ENCODE measurements at regions not wholly inside any gene's neighbourhood (a gene's known extent, or its start where the extent isn't known, plus 50 kb on each side); places are given as distances from the start of the nearest gene placed in this dataset.

DNA sequence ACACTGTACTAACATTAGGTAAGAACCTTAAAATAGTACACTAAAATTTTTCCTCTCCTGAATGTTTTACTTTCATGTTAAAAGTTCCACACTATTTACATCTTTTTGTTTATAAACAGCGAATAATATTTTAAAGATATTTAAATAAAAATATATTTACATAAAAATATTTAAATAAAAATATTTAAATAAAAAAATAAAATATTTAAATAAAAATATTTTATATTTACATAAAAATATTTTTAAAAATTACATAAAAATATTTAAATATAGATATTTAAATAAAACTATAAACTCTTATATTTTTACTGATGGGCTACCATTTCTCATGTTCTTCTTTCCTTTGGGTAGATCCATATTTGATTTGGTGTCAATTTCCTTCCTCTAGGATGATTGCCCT lies 619.0 kb downstream of the ANKRD7 start:
- H3K4me3 ChIP-seq (ENCODE audit: low read length), result no peak overlapping the region
- no peaks in the 10 kb centered on the region for H4K20me1 ChIP-seq (ENCODE audit: insufficient read depth, low read depth, low read length)

DNA sequence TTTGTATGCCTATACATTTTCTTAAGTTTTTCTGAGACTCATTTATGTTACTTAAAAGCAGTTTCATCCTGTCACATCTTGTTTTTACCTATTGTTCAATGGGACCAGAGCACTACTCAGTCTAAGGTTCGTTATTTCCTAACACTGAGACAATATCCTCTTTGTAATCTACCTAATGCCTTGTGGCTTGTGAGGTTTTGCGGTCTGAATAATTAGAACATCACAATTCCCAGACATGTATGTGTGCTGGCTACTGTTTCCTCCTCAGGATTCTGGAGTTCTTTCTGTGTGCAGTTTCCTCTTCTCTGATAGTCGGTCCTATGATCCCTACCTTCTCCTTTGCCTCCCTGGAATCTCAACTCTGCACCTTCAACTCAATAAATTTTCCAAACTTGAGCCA lies 620.2 kb downstream of the ANKRD7 start:
- Histone ChIP-seq H3K4me3 (ENCODE audit: low read length) (no peak overlapping the region), H3K27ac (ENCODE audit: low read length) (no peak overlapping the region), H3K4me1 (ENCODE audit: low read length) (no peaks in the 10 kb centered on the region), H3K9me3 (ENCODE audit: low read length) (peaks cover 29% of the 10 kb centered on the region), H4K20me1 (ENCODE audit: insufficient read depth, low read depth, low read length) (no peaks in the 10 kb centered on the region), H3K9ac (ENCODE audit: low read length) (no peak overlapping the region), H3K27me3 (ENCODE audit: low read length) (no peaks in the 10 kb centered on the region), H3K36me3 (ENCODE audit: insufficient read depth, low read length) (no peaks in the 10 kb centered on the region), H3K9me2 (replicated peaks; ENCODE audit: insufficient read depth, low read length) (no peaks in the 10 kb centered on the region), H2AFZ (ENCODE audit: low read length) (no peak overlapping the region), H3K4me2 (ENCODE audit: low read depth, low read length, poor library complexity, severe bottlenecking) (no peak overlapping the region), H3K79me2 (ENCODE audit: low read length) (no peaks in the 10 kb centered on the region)
- no peak for DNase-seq

More for the DNA sequence above, 619.0 kb downstream of the ANKRD7 start:
- no peak overlapping the region for H3K27ac ChIP-seq (ENCODE audit: low read length)
- H2AFZ ChIP-seq (ENCODE audit: low read length), result no peak overlapping the region
- H3K9ac ChIP-seq (ENCODE audit: low read length), result no peak overlapping the region
- no peaks in the 10 kb centered on the region for H3K79me2 ChIP-seq (ENCODE audit: low read length)
- no peaks in the 10 kb centered on the region for H3K4me1 ChIP-seq (ENCODE audit: low read length)
- H3K27me3 ChIP-seq (ENCODE audit: low read length), result no peaks in the 10 kb centered on the region
- H3K9me3 ChIP-seq (ENCODE audit: low read length), result peaks cover 23% of the 10 kb centered on the region
- H3K9me2 ChIP-seq (replicated peaks; ENCODE audit: insufficient read depth, low read length), result no peaks in the 10 kb centered on the region
- DNase-seq, result no peak
- no peaks in the 10 kb centered on the region for H3K36me3 ChIP-seq (ENCODE audit: insufficient read depth, low read length)
- no peak overlapping the region for H3K4me2 ChIP-seq (ENCODE audit: low read depth, low read length, poor library complexity, severe bottlenecking)

DNA sequence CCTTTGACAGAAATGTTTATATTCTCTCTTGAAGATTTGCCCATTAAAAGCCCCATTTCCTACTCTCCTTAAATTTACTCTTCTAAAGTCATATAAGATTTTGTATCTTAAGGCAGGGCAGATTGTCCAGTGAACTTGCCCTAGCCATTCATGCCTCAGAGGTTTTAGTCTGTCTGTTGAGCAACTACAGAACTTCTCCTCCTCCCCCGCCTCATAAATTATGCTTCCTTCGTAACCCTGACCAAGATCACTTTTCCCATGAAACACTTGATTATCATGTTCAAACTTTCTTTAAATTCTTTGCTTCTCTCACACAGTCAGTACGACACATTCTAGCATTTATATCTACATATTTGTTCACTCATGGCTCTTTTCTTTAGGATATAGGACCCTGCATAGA lies 621.3 kb downstream of the ANKRD7 start:
- no peak for DNase-seq
- Histone ChIP-seq H4K20me1 (ENCODE audit: insufficient read depth, low read depth, low read length) (no peaks in the 10 kb centered on the region), H3K27ac (ENCODE audit: low read length) (no peak overlapping the region), H3K27me3 (ENCODE audit: low read length) (no peaks in the 10 kb centered on the region), H3K36me3 (ENCODE audit: insufficient read depth, low read length) (no peaks in the 10 kb centered on the region), H3K9ac (ENCODE audit: low read length) (no peak overlapping the region), H3K4me3 (ENCODE audit: low read length) (no peak overlapping the region), H3K4me1 (ENCODE audit: low read length) (no peaks in the 10 kb centered on the region), H2AFZ (ENCODE audit: low read length) (no peak overlapping the region), H3K9me2 (replicated peaks; ENCODE audit: insufficient read depth, low read length) (no peaks in the 10 kb centered on the region), H3K9me3 (ENCODE audit: low read length) (peaks cover 35% of the 10 kb centered on the region), H3K79me2 (ENCODE audit: low read length) (no peaks in the 10 kb centered on the region), H3K4me2 (ENCODE audit: low read depth, low read length, poor library complexity, severe bottlenecking) (no peak overlapping the region)

DNA sequence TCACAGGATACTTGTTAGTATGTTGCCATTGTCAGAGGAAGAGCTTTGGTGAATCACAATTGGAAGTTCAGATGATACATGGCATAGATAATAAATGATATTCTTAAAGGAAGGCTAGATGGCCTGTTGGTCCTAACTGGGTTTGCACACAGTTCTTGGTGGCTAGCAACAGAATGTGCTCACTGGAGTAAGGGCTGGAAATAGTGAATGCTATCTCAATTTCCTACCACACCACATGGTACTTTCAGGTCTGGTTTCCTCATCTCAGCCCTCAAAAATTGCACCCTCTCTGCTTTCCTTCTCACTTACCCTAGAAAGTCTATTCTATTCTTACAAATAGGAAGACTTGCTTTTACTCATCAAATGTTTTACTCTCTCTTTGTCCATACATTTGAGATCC lies 622.5 kb downstream of the ANKRD7 start:
- Histone ChIP-seq H2AFZ (ENCODE audit: low read length) (no peak overlapping the region), H3K27me3 (ENCODE audit: low read length) (no peaks in the 10 kb centered on the region), H3K4me2 (ENCODE audit: low read depth, low read length, poor library complexity, severe bottlenecking) (no peak overlapping the region), H3K9ac (ENCODE audit: low read length) (no peak overlapping the region), H3K36me3 (ENCODE audit: insufficient read depth, low read length) (no peaks in the 10 kb centered on the region), H4K20me1 (ENCODE audit: insufficient read depth, low read depth, low read length) (no peaks in the 10 kb centered on the region), H3K4me1 (ENCODE audit: low read length) (no peaks in the 10 kb centered on the region), H3K27ac (ENCODE audit: low read length) (no peak overlapping the region), H3K9me3 (ENCODE audit: low read length) (peaks cover 33% of the 10 kb centered on the region), H3K9me2 (replicated peaks; ENCODE audit: insufficient read depth, low read length) (no peaks in the 10 kb centered on the region), H3K4me3 (ENCODE audit: low read length) (no peak overlapping the region), H3K79me2 (ENCODE audit: low read length) (no peaks in the 10 kb centered on the region)
- no peak for DNase-seq

DNA sequence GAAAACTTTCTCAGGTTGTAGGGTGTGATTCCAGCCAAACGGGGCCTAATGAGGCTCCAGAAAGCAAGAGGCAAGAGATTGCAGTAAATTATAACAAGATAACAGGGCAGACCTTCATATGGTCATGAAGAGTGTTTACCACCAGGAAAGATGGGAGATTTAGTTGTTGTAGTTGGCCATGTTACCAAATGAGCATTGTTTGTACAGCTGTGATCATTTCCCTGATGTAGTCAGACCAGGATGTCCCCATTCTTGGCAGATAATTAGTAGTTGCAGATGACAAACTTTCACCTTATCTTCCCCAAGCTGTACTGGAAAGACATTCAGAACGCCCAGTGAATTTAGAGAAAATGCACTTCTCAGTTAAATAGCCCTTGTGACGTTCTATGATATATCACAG lies 630.8 kb downstream of the ANKRD7 start:
- Histone ChIP-seq H3K4me3 (ENCODE audit: low read length) (no peak overlapping the region), H3K79me2 (ENCODE audit: low read length) (no peaks in the 10 kb centered on the region), H3K4me1 (ENCODE audit: low read length) (no peaks in the 10 kb centered on the region), H4K20me1 (ENCODE audit: insufficient read depth, low read depth, low read length) (no peaks in the 10 kb centered on the region), H3K4me2 (ENCODE audit: low read depth, low read length, poor library complexity, severe bottlenecking) (no peak overlapping the region), H3K27me3 (ENCODE audit: low read length) (no peaks in the 10 kb centered on the region), H3K27ac (ENCODE audit: low read length) (no peak overlapping the region), H2AFZ (ENCODE audit: low read length) (no peak overlapping the region), H3K9me3 (ENCODE audit: low read length) (peaks cover 19% of the 10 kb centered on the region), H3K9me2 (replicated peaks; ENCODE audit: insufficient read depth, low read length) (no peaks in the 10 kb centered on the region), H3K9ac (ENCODE audit: low read length) (no peak overlapping the region), H3K36me3 (ENCODE audit: insufficient read depth, low read length) (no peaks in the 10 kb centered on the region)
- no peak for DNase-seq

DNA sequence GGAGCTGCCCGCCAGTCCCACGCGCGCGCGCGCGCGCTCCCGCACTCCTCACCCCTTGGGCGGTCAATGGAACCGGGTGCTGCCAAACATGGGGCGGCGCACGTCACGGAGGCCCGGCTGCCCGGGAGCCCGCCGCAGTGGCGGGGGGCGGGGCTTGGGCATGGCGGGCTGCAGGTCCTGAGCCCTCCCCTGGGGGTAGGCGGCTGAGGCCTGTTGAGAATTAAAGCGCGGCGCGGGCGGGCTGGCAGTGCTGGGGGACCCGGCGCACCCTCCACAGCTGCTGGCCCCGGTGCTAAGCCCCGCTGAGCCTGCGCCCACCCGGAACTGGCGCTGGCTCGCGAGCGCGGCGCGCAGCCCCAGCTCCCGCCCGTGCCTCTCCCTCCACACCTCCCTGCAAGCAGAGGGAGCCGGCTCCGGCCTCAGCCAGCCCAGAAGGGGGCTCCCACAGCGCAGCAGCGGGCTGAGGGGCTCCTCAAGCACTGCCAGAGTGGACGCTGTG lies 634.2 kb downstream of the ANKRD7 start:
- H4K20me1 ChIP-seq (ENCODE audit: insufficient read depth, low read depth, low read length), result no peaks in the 10 kb centered on the region
- no peaks in the 10 kb centered on the region for H3K27me3 ChIP-seq (ENCODE audit: low read length)
- no peak for DNase-seq
- H3K9me2 ChIP-seq (replicated peaks; ENCODE audit: insufficient read depth, low read length), result no peaks in the 10 kb centered on the region; the same call in 1 of the 2 replicates
- no peak overlapping the region for H3K27ac ChIP-seq (ENCODE audit: low read length)
- H3K4me3 ChIP-seq (ENCODE audit: low read length), result no peak overlapping the region
- H3K9me3 ChIP-seq (ENCODE audit: low read length), result peaks cover 25% of the 10 kb centered on the region
- H3K36me3 ChIP-seq (ENCODE audit: insufficient read depth, low read length), result no peaks in the 10 kb centered on the region
- no peaks in the 10 kb centered on the region for H3K79me2 ChIP-seq (ENCODE audit: low read length)
- no peaks in the 10 kb centered on the region for H3K4me1 ChIP-seq (ENCODE audit: low read length)
- H3K9ac ChIP-seq (ENCODE audit: low read length), result no peak overlapping the region
- H2AFZ ChIP-seq (ENCODE audit: low read length), result no peak overlapping the region
- no peak overlapping the region for H3K4me2 ChIP-seq (ENCODE audit: low read depth, low read length, poor library complexity, severe bottlenecking)

DNA sequence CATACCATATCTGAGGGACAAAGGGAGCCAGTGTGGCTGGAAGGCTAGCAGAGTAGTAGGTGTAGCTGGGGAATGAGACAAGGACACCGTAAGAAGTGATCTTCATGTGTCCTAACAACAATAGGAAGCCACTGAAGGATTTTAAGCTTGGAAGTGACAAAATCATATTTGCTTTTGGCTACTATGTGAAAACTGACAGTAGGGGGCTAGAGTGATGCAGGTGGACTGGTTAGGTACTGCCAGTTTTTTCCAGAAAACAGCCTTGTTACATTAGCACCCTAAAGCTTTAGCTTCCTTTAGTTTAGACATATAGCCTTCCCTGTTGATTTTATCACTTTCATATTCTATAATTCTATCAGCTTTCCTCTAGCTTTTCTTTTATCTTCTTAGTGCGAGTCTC lies 637.1 kb downstream of the ANKRD7 start:
- Histone ChIP-seq H4K20me1 (ENCODE audit: insufficient read depth, low read depth, low read length) (no peaks in the 10 kb centered on the region), H2AFZ (ENCODE audit: low read length) (no peak overlapping the region), H3K9ac (ENCODE audit: low read length) (no peak overlapping the region), H3K4me2 (ENCODE audit: low read depth, low read length, poor library complexity, severe bottlenecking) (no peak overlapping the region), H3K36me3 (ENCODE audit: insufficient read depth, low read length) (no peaks in the 10 kb centered on the region), H3K27ac (ENCODE audit: low read length) (no peak overlapping the region), H3K9me3 (ENCODE audit: low read length) (peaks cover 22% of the 10 kb centered on the region), H3K27me3 (ENCODE audit: low read length) (no peaks in the 10 kb centered on the region), H3K4me1 (ENCODE audit: low read length) (no peaks in the 10 kb centered on the region), H3K79me2 (ENCODE audit: low read length) (no peaks in the 10 kb centered on the region), H3K9me2 (replicated peaks; ENCODE audit: insufficient read depth, low read length) (no peaks in the 10 kb centered on the region; the same call in 1 of the 2 replicates), H3K4me3 (ENCODE audit: low read length) (no peak overlapping the region)
- DNase-seq, result no peak

DNA sequence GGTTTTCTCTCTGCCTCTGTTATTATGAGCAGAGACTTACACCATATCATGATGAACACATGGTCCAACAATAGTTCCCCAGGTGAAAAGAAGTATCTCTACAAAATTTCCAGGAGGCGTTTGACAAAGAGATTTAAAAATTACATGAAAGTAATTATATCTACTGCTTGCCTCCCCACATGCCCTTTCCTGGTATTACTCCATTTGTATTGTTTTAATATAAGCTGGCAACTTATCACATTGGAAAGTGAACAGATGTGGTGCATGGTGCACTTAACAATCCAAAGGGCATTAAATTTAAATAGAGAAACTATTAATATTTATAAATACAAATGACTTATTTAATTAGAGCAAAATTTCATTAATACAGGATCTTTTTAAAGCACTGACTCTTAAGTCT lies 638.2 kb downstream of the ANKRD7 start:
- DNase-seq, result no peak
- H2AFZ ChIP-seq (ENCODE audit: low read length), result no peak overlapping the region
- H4K20me1 ChIP-seq (ENCODE audit: insufficient read depth, low read depth, low read length), result no peaks in the 10 kb centered on the region
- no peaks in the 10 kb centered on the region for H3K4me1 ChIP-seq (ENCODE audit: low read length)
- H3K27ac ChIP-seq (ENCODE audit: low read length), result no peak overlapping the region
- no peak overlapping the region for H3K9ac ChIP-seq (ENCODE audit: low read length)
- no peak overlapping the region for H3K4me2 ChIP-seq (ENCODE audit: low read depth, low read length, poor library complexity, severe bottlenecking)
- H3K27me3 ChIP-seq (ENCODE audit: low read length), result no peaks in the 10 kb centered on the region
- no peak overlapping the region for H3K4me3 ChIP-seq (ENCODE audit: low read length)
- H3K79me2 ChIP-seq (ENCODE audit: low read length), result no peaks in the 10 kb centered on the region
- H3K9me3 ChIP-seq (ENCODE audit: low read length), result peaks cover 21% of the 10 kb centered on the region; the same call in 1 of the 2 replicates
- H3K9me2 ChIP-seq (replicated peaks; ENCODE audit: insufficient read depth, low read length), result no peaks in the 10 kb centered on the region; the same call in 1 of the 2 replicates
- H3K36me3 ChIP-seq (ENCODE audit: insufficient read depth, low read length), result no peaks in the 10 kb centered on the region

DNA sequence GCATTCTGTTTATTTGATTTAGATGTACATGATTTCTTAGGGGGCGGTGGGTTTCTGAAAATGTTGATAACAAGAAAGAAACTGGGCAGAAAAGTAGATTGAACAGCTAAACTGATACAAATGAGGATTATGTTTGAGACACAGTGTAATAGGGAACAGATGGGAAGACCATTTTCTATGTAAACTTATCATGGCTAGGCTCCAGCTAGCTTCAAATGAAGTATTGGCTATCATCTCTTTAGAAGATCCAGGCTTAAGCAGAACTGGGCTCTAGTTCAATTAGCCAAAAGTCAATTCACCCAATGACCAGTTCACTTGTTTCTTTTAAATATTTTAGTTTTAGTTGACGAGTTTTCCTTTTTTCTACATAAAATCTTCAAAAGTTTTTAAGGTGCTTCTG lies 639.5 kb downstream of the ANKRD7 start:
- Histone ChIP-seq H3K9me2 (replicated peaks; ENCODE audit: insufficient read depth, low read length) (no peaks in the 10 kb centered on the region; the same call in 1 of the 2 replicates), H3K9me3 (ENCODE audit: low read length) (peaks cover 21% of the 10 kb centered on the region), H3K27ac (ENCODE audit: low read length) (no peak overlapping the region), H3K36me3 (ENCODE audit: insufficient read depth, low read length) (no peaks in the 10 kb centered on the region), H3K79me2 (ENCODE audit: low read length) (no peaks in the 10 kb centered on the region), H3K9ac (ENCODE audit: low read length) (no peak overlapping the region), H3K4me2 (ENCODE audit: low read depth, low read length, poor library complexity, severe bottlenecking) (no peak overlapping the region), H3K4me1 (ENCODE audit: low read length) (no peaks in the 10 kb centered on the region), H3K27me3 (ENCODE audit: low read length) (no peaks in the 10 kb centered on the region), H3K4me3 (ENCODE audit: low read length) (no peak overlapping the region), H4K20me1 (ENCODE audit: insufficient read depth, low read depth, low read length) (no peaks in the 10 kb centered on the region), H2AFZ (ENCODE audit: low read length) (no peak overlapping the region)
- DNase-seq, result no peak
